Keratinocyte (primary cell): ENCODE measurements at regions not wholly inside any gene's neighbourhood (a gene's known extent, or its start where the extent isn't known, plus 50 kb on each side); places are given as distances from the start of the nearest gene placed in this dataset.

Experiments
- DNase-seq: peaks from one replicate; pipeline ENCODE4 v3.0.0-alpha.2; 2011; ENCODE audit warnings: low read depth, missing footprints, low spot score
- FAIRE-seq: peaks from 2 replicates; lab custom pipeline; 2011; peaks lifted over from hg19 to GRCh38; lab: Jason Lieb, UNC
- H2AFZ ChIP-seq: 2 replicates; pipeline ENCODE4 v1.6.0; 2012; ENCODE audit warnings: low read length, control low read depth, inconsistent platforms; ENCODE audit not compliant: control insufficient read depth
- H3K27ac ChIP-seq: 2 replicates; pipeline ENCODE4 v1.5.1; 2011; ENCODE audit warnings: low read length; ENCODE audit not compliant: control insufficient read depth, insufficient read depth
- H3K27me3 ChIP-seq: 3 replicates; pipeline ENCODE4 v1.6.0; 2011; ENCODE audit warnings: low read length; ENCODE audit not compliant: control insufficient read depth, insufficient read depth; ENCODE audit errors: extremely low read depth
- H3K36me3 ChIP-seq, 2 experiments: 2 replicates in 1 of 2; 3 replicates in 1 of 2; pipeline ENCODE4 v1.5.1; 2011; ENCODE audit warnings: low read length in 2 of 2, mild to moderate bottlenecking in 1 of 2; ENCODE audit not compliant: control insufficient read depth in 2 of 2, insufficient read depth in 2 of 2; ENCODE audit errors: extremely low read depth in 1 of 2
- H3K4me1 ChIP-seq: 3 replicates; pipeline ENCODE4 v1.5.1; 2011; ENCODE audit warnings: low read length; ENCODE audit not compliant: control insufficient read depth, insufficient read depth; ENCODE audit errors: extremely low read depth
- H3K4me2 ChIP-seq: 3 replicates; pipeline ENCODE4 v1.6.0; 2011; ENCODE audit warnings: low read depth, low read length; ENCODE audit not compliant: control insufficient read depth, insufficient read depth; ENCODE audit errors: extremely low read depth
- H3K4me3 ChIP-seq, 3 experiments: fragments of 200-600 bp in 1 of 3; sonication (generic) in 1 of 3; 2 replicates in 2 of 3; 3 replicates in 1 of 3; pipeline ENCODE4 v1.5.1; 2011 to 2016; ENCODE audit warnings: low read length in 3 of 3, mild to moderate bottlenecking in 3 of 3, control low read depth in 2 of 3, inconsistent platforms in 1 of 3, low read depth in 1 of 3, mixed read lengths in 1 of 3, mixed run types in 1 of 3, moderate library complexity in 1 of 3; ENCODE audit not compliant: control insufficient read depth in 2 of 3, insufficient read depth in 2 of 3; ENCODE audit errors: extremely low read depth in 1 of 3
- H3K79me2 ChIP-seq: 2 replicates; pipeline ENCODE4 v1.6.0; 2012; ENCODE audit warnings: low read length; ENCODE audit not compliant: control insufficient read depth, insufficient read depth
- H3K9ac ChIP-seq: 3 replicates; pipeline ENCODE4 v1.6.0; 2011; ENCODE audit warnings: low read length; ENCODE audit not compliant: control insufficient read depth, insufficient read depth; ENCODE audit errors: extremely low read depth
- H3K9me1 ChIP-seq: 3 replicates; pipeline ENCODE4 v1.6.0; 2011; ENCODE audit warnings: low read length; ENCODE audit not compliant: control insufficient read depth, insufficient read depth; ENCODE audit errors: extremely low read depth
- H3K9me3 ChIP-seq: 2 replicates; pipeline ENCODE4 v1.5.1; 2012; ENCODE audit warnings: low read depth, low read length; ENCODE audit not compliant: control insufficient read depth
- H4K20me1 ChIP-seq: 3 replicates; pipeline ENCODE4 v1.6.0; 2011; ENCODE audit warnings: low read length; ENCODE audit not compliant: control insufficient read depth, insufficient read depth; ENCODE audit errors: extremely low read depth
- EZH2 ChIP-seq: IDR thresholded peaks from one replicate; pipeline ENCODE4 v1.6.1; 2012; ENCODE audit warnings: inconsistent platforms, mild to moderate bottlenecking, low read length, moderate library complexity
- dilution Hi-C: fragments of 300-500 bp; cut with MboI; formaldehyde crosslinking; loops from one replicate; pipeline ENCODE4 v1.7.0; 2020; ENCODE audit warnings: low sequenced_read_pairs; ENCODE audit not compliant: extremely low pct_ligation_motif_present
- TF ChIP-seq, protein P1 (sequence below), 3 experiments: IDR thresholded peaks in 1 of 3; conservative IDR thresholded peaks in 1 of 3; optimal IDR thresholded peaks in 1 of 3; 2 replicates in 2 of 3; 3 replicates in 1 of 3; pipeline versions ENCODE3 to v1.5.1; 2011; ENCODE audit warnings: low read length in 3 of 3, mild to moderate bottlenecking in 3 of 3, moderate library complexity in 2 of 3, control low read depth in 1 of 3, inconsistent platforms in 1 of 3; ENCODE audit not compliant: insufficient read depth in 2 of 3; ENCODE audit errors: extremely low read depth in 1 of 3

- Histone ChIP-seq H4K20me1 (no peaks in the 10 kb centered on the region), H3K4me2 (no peak overlapping the region), H3K4me3 (no peak overlapping the region), H2AFZ (no peak overlapping the region), H3K9ac (no peak overlapping the region), H3K27ac (no peak overlapping the region), H3K4me1 (no peaks in the 10 kb centered on the region), H3K9me1 (no peaks in the 10 kb centered on the region), H3K27me3 (peaks cover 6% of the 10 kb centered on the region), H3K79me2 (no peaks in the 10 kb centered on the region), H3K36me3 (no peaks in the 10 kb centered on the region), H3K9me3 (no peaks in the 10 kb centered on the region)
- TF ChIP-seq, protein P1, sequence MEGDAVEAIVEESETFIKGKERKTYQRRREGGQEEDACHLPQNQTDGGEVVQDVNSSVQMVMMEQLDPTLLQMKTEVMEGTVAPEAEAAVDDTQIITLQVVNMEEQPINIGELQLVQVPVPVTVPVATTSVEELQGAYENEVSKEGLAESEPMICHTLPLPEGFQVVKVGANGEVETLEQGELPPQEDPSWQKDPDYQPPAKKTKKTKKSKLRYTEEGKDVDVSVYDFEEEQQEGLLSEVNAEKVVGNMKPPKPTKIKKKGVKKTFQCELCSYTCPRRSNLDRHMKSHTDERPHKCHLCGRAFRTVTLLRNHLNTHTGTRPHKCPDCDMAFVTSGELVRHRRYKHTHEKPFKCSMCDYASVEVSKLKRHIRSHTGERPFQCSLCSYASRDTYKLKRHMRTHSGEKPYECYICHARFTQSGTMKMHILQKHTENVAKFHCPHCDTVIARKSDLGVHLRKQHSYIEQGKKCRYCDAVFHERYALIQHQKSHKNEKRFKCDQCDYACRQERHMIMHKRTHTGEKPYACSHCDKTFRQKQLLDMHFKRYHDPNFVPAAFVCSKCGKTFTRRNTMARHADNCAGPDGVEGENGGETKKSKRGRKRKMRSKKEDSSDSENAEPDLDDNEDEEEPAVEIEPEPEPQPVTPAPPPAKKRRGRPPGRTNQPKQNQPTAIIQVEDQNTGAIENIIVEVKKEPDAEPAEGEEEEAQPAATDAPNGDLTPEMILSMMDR (optimal IDR thresholded peaks at IDR 0.05 in 1 of 3, IDR thresholded peaks at IDR 0.05 in 1 of 3, conservative IDR thresholded peaks at IDR 0.05 in 1 of 3; ENCODE audit: extremely low read depth in 1 of 3, insufficient read depth in 2 of 3, low read length in 3 of 3): no peak
- TF ChIP-seq EZH2: no peak
- DNase-seq: no peak
- dilution Hi-C loops: no loop called here
- FAIRE-seq: no peak
These were observed 133.8 kb downstream of the TSEN15 start for GRCh38 chr1:184185347-184185746.

- FAIRE-seq (no peak), DNase-seq (no peak)
- no peak overlapping the region for H2AFZ ChIP-seq
- no peak overlapping the region for H3K4me3 ChIP-seq
- H3K9me3 ChIP-seq: no peaks in the 10 kb centered on the region
- TF ChIP-seq EZH2: no peak
- TF ChIP-seq, protein P1 (optimal IDR thresholded peaks at IDR 0.05 in 1 of 3, IDR thresholded peaks at IDR 0.05 in 1 of 3, conservative IDR thresholded peaks at IDR 0.05 in 1 of 3; ENCODE audit: extremely low read depth in 1 of 3, insufficient read depth in 2 of 3, low read length in 3 of 3): no peak
- dilution Hi-C loops: no loop called here
- H3K36me3 ChIP-seq: no peaks in the 10 kb centered on the region
- no peaks in the 10 kb centered on the region for H3K9me1 ChIP-seq
- no peak overlapping the region for H3K9ac ChIP-seq
- H3K27ac ChIP-seq: no peak overlapping the region
- no peaks in the 10 kb centered on the region for H4K20me1 ChIP-seq
- no peak overlapping the region for H3K4me2 ChIP-seq
- H3K79me2 ChIP-seq: no peaks in the 10 kb centered on the region
- no peaks in the 10 kb centered on the region for H3K4me1 ChIP-seq
- H3K27me3 ChIP-seq: peaks cover 14% of the 10 kb centered on the region
These were observed 134.6 kb downstream of the TSEN15 start for GRCh38 chr1:184186167-184186566.
